GM12878 (cell line): ENCODE measurements at regions not wholly inside any gene's neighbourhood (a gene's known extent, or its start where the extent isn't known, plus 50 kb on each side); places are given as distances from the start of the nearest gene placed in this dataset.

Experiments
- ATAC-seq: fragments of 200-7000 bp; cut with Tn5 transposase; 3 replicates; pipeline ENCODE4 v1.9.1; 2020; ENCODE audit warnings: mild to moderate bottlenecking, moderate library complexity
- BruUV-seq: library from RNA; stranded (reverse); fragments of 400-500 nt; replicated peaks from 2 replicates; lab custom pipeline; 2021; lab: Mats Ljungman, UMichigan
- CTCF ChIA-PET: fragments of 300-600 bp; sonication (Branson Sonifier 250); formaldehyde crosslinking; extraction: SDS; loops from one replicate; lab custom pipeline; 2021; ENCODE audit warnings: inconsistent platforms; lab: Yijun Ruan, JAX
- POLR2A ChIA-PET: fragments of 350-600 bp; formaldehyde crosslinking; extraction: SDS; loops from one replicate; lab custom pipeline; 2021; ENCODE audit warnings: inconsistent platforms; lab: Charles Lee
- RAD21 ChIA-PET: fragments of 300-600 bp; sonication (Branson Sonifier 250); formaldehyde crosslinking; loops from one replicate; lab custom pipeline; 2023; ENCODE audit warnings: antibody characterized with exemption; ENCODE audit not compliant: unreplicated experiment; lab: Charles Lee
- SMC1A ChIA-PET: fragments of 300-600 bp; sonication (Branson Sonifier 250); formaldehyde crosslinking; loops from one replicate; lab custom pipeline; 2023; ENCODE audit not compliant: unreplicated experiment, uncharacterized antibody; lab: Charles Lee
- DNase-seq: peaks from one replicate; pipeline ENCODE4 v3.0.0-alpha.2; 2011; ENCODE audit warnings: low read depth, low spot score
- FAIRE-seq: peaks from 3 replicates; lab custom pipeline; 2011; peaks lifted over from hg19 to GRCh38; lab: Jason Lieb, UNC
- H2AFZ ChIP-seq: 2 replicates; pipeline ENCODE4 v1.6.0; 2011; ENCODE audit warnings: low read depth, low read length, control low read depth; ENCODE audit not compliant: control insufficient read depth
- H3K27ac ChIP-seq: 2 replicates; pipeline ENCODE4 v1.5.1; 2011; ENCODE audit warnings: control low read depth; ENCODE audit not compliant: control insufficient read depth, insufficient read depth
- H3K27me3 ChIP-seq, 2 experiments: replicated peaks in 1 of 2; 2 replicates each; pipeline versions ENCODE4 v1.6.0 to v1.6.1; 2011; ENCODE audit warnings: low read length in 1 of 2; ENCODE audit not compliant: control insufficient read depth in 2 of 2, insufficient read depth in 2 of 2
- H3K36me3 ChIP-seq, 2 experiments: 2 replicates each; pipeline ENCODE4 v1.5.1; 2011; ENCODE audit warnings: low read length in 1 of 2; ENCODE audit not compliant: control insufficient read depth in 2 of 2, insufficient read depth in 2 of 2
- H3K4me1 ChIP-seq: 2 replicates; pipeline ENCODE4 v1.6.1; 2011; ENCODE audit warnings: mild to moderate bottlenecking, low read length, moderate library complexity, mixed read lengths; ENCODE audit not compliant: control insufficient read depth, insufficient read depth
- H3K4me2 ChIP-seq: 2 replicates; pipeline ENCODE4 v1.6.0; 2011; ENCODE audit warnings: control low read depth; ENCODE audit not compliant: control insufficient read depth, insufficient read depth
- H3K4me3 ChIP-seq: fragments of 200-600 bp; sonication (generic); 2 replicates; pipeline ENCODE4 v1.5.1; 2016
- H3K79me2 ChIP-seq: 2 replicates; pipeline ENCODE4 v1.6.0; 2011; ENCODE audit warnings: low read length; ENCODE audit not compliant: control insufficient read depth, insufficient read depth
- H3K9ac ChIP-seq: 2 replicates; pipeline ENCODE4 v1.8.0; 2011; ENCODE audit warnings: low read length, control low read depth, mixed read lengths; ENCODE audit not compliant: control insufficient read depth, insufficient read depth
- H3K9me3 ChIP-seq: replicated peaks from 3 replicates; pipeline ENCODE4 v1.5.1; 2011; ENCODE audit warnings: mild to moderate bottlenecking, low read length; ENCODE audit not compliant: control insufficient read depth, insufficient read depth
- H4K20me1 ChIP-seq: 2 replicates; pipeline ENCODE4 v1.6.0; 2011; ENCODE audit not compliant: control insufficient read depth, insufficient read depth
- CHD1 ChIP-seq: IDR thresholded peaks from 2 replicates; pipeline ENCODE4 v1.6.1; 2012; ENCODE audit warnings: low read depth, low read length, improper control_type of control experiment
- CREB1 ChIP-seq: IDR thresholded peaks from 2 replicates; pipeline ENCODE4 v1.6.1; 2012; ENCODE audit warnings: low read depth, mild to moderate bottlenecking, inconsistent platforms
- EGR1 ChIP-seq, 2 experiments: IDR thresholded peaks; 1 replicate in 1 of 2; 2 replicates in 1 of 2; pipeline ENCODE4 v1.6.1; 2011 to 2012; ENCODE audit warnings: low read depth in 2 of 2, low read length in 2 of 2, borderline replicate concordance in 1 of 2, mild to moderate bottlenecking in 1 of 2, moderate library complexity in 1 of 2
- HSF1 ChIP-seq: fragments of 150-350 bp; IDR thresholded peaks from 2 replicates; pipeline ENCODE4 v1.6.1; 2014; ENCODE audit warnings: mild to moderate bottlenecking, low read depth, low read length
- LARP7 ChIP-seq: fragments of 450-650 bp; IDR thresholded peaks from 2 replicates; pipeline ENCODE4 v1.6.1; 2017; ENCODE audit warnings: mild to moderate bottlenecking
- MXI1 ChIP-seq: fragments of 150-350 bp; IDR thresholded peaks from 2 replicates; pipeline ENCODE4 v1.6.1; 2011; ENCODE audit warnings: low read depth, mild to moderate bottlenecking, inconsistent platforms, low read length, improper control_type of control experiment
- MYC ChIP-seq: IDR thresholded peaks from 2 replicates; pipeline ENCODE4 v1.6.1; 2011; ENCODE audit warnings: mild to moderate bottlenecking, low read length, moderate library complexity, inconsistent platforms; ENCODE audit not compliant: insufficient read depth, insufficient replicate concordance, insufficient read length, severe bottlenecking
- SMAD1 ChIP-seq: fragments of 450-650 bp; IDR thresholded peaks from 2 replicates; pipeline ENCODE4 v1.6.1; 2018; ENCODE audit warnings: mild to moderate bottlenecking, low read depth; ENCODE audit not compliant: partially characterized antibody
- ZBED1 ChIP-seq: IDR thresholded peaks from 2 replicates; pipeline ENCODE4 v1.6.1; 2016; ENCODE audit warnings: borderline replicate concordance
- ZBTB11 ChIP-seq: fragments of 450-650 bp; formaldehyde crosslinking; IDR thresholded peaks from 2 replicates; pipeline ENCODE4 v1.5.0; 2022; ENCODE audit warnings: mild to moderate bottlenecking, missing genetic modification characterization
- ZZZ3 ChIP-seq: IDR thresholded peaks from 2 replicates; pipeline ENCODE4 v1.6.1; 2011; ENCODE audit warnings: low read depth; ENCODE audit not compliant: control insufficient read depth, insufficient read length
- WGBS: methylation state at CpG from one replicate; pipeline ENCODE4 v1.1.6; 2016; ENCODE audit warnings: low lambda C conversion rate; ENCODE audit not compliant: insufficient replicate concordance, insufficient coverage; ENCODE audit errors: missing lambda C conversion rate; 5-methylcytosine and 5-hydroxymethylcytosine counted together
- in situ Hi-C: fragments of 300-500 bp; cut with MboI; formaldehyde crosslinking; loops from 9 replicates; pipeline ENCODE4 v1.14.3; 2018; ENCODE audit warnings: mixed read lengths
- intact Hi-C: fragments of 100-400 bp; cut with micrococcal nuclease; formaldehyde crosslinking; loops from one replicate; pipeline ENCODE4 v1.14.2; 2022; ENCODE audit not compliant: unreplicated experiment

- no peak for DNase-seq
- no peak overlapping the region for H3K9ac ChIP-seq
- no peak for TF ChIP-seq MYC
- TF ChIP-seq ZBTB11 (CRISPR knock-in tag) = no peak
- no peak for TF ChIP-seq CREB1
- ChIA-PET POLR2A (no interaction called here), CTCF (no interaction called here), SMC1A (no interaction called here), RAD21 (no interaction called here)
- FAIRE-seq = no peak
- WGBS = 54% methylated on average over 2 of the region's 2 CpGs
- H3K27ac ChIP-seq = no peak overlapping the region
- no peaks in the 10 kb centered on the region for H3K4me1 ChIP-seq
- intact Hi-C loops = no loop called here
- H3K4me3 ChIP-seq = no peak overlapping the region
- no peak overlapping the region for H3K4me2 ChIP-seq
- H2AFZ ChIP-seq = no peak overlapping the region
- no peaks in the 10 kb centered on the region for H4K20me1 ChIP-seq
- in situ Hi-C loops = no loop called here
- ATAC-seq = no peak
- no peaks in the 10 kb centered on the region for H3K27me3 ChIP-seq
- no peaks in the 10 kb centered on the region for H3K79me2 ChIP-seq
- H3K9me3 ChIP-seq = no peaks in the 10 kb centered on the region
- no TSS peak for BruUV-seq
- no peaks in the 10 kb centered on the region for H3K36me3 ChIP-seq
Observed at GRCh38 chr14:25628390-25628789, 578.4 kb upstream of the STXBP6 start.

DNA sequence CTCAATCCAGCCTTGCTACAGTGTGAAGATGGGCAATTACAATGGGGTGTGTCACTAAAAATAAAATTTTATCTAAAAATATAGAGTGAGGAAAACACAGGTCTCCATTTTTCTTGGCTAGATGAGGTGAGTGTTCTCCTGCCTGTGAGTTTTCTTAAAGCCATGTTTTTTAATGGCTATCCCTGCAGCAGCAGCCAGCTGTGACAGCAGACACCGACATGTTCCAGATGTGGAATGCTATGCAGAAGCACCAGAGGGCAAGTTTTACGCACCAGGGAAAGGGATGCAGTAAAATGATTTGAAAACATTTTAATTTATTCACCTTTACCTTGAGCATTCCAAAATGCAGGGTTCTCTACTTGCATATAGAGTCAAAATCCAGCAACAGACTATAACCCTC lies 577.0 kb upstream of the STXBP6 start:
- Histone ChIP-seq H3K9ac (no peak overlapping the region), H3K9me3 (no peaks in the 10 kb centered on the region), H3K27ac (no peak overlapping the region), H3K4me2 (no peak overlapping the region), H2AFZ (no peak overlapping the region), H3K79me2 (no peaks in the 10 kb centered on the region), H3K36me3 (no peaks in the 10 kb centered on the region), H3K27me3 (no peaks in the 10 kb centered on the region), H3K4me1 (no peaks in the 10 kb centered on the region), H3K4me3 (no peak overlapping the region), H4K20me1 (no peaks in the 10 kb centered on the region)
- intact Hi-C loops (no loop called here), in situ Hi-C loops (no loop called here)
- CTCF ChIA-PET = no interaction called here
- no peak for DNase-seq
- POLR2A ChIA-PET = no interaction called here
- BruUV-seq = no TSS peak
- ATAC-seq = no peak
- SMC1A ChIA-PET = no interaction called here
- RAD21 ChIA-PET = no interaction called here
- FAIRE-seq = no peak
- WGBS = 0% methylated on average over 2 of the region's 2 CpGs
- TF ChIP-seq ZBED1 (no peak), LARP7 (no peak), ZZZ3 (no peak), SMAD1 (no peak), EGR1 (IDR thresholded peaks at IDR 0.05; ENCODE audit: borderline replicate concordance in 1 of 2, low read depth in 2 of 2, low read length in 2 of 2) (no peak), CHD1 (no peak), MXI1 (no peak), HSF1 (no peak)
